ENCODE measurements at regions not wholly inside any gene's neighbourhood (a gene's known extent, or its start where the extent isn't known, plus 50 kb on each side); places are given as distances from the start of the nearest gene placed in this dataset.

- TF ChIP-seq CTCF (IDR thresholded peaks at IDR 0.05; ENCODE audit: low read depth, low read length) (no peak), POLR2A (IDR thresholded peaks at IDR 0.05; ENCODE audit: extremely low read depth, insufficient read length) (no peak), MAX (IDR thresholded peaks at IDR 0.05; ENCODE audit: low read depth, low read length) (no peak)
Measured at GRCh38 chr22:47393191-47393590, 630.7 kb downstream of the TBC1D22A start.

Measured in NB4 (cell line).